Adrenal gland (tissue), 9 donors: ENCODE measurements at regions not wholly inside any gene's neighbourhood (a gene's known extent, or its start where the extent isn't known, plus 50 kb on each side); places are given as distances from the start of the nearest gene placed in this dataset.

Experiments used
- DNase-seq, 7 donors: peaks; one replicate each; pipeline ENCODE4 v3.0.0-alpha.2; 2019 to 2020
- H3K27ac ChIP-seq, 5 donors: fragments of 200-600 bp; sonication (generic) in 4 of 5; 1 replicate in 3 of 5; 2 replicates in 2 of 5; pipeline versions ENCODE4 v1.5.1 to v1.8.0; 2016 to 2020; ENCODE audit warnings: mild to moderate bottlenecking in 1 of 5
- H3K27me3 ChIP-seq: fragments of 200-600 bp; 2 replicates; pipeline ENCODE4 v1.8.0; 2021
- H3K36me3 ChIP-seq, 2 donors: fragments of 200-600 bp; replicated peaks in 1 of 2; 1 replicate in 1 of 2; 2 replicates in 1 of 2; pipeline versions ENCODE4 v1.5.1 to v1.8.0; 2018 to 2022
- H3K4me1 ChIP-seq, 2 donors: fragments of 200-600 bp; replicated peaks in 1 of 2; 1 replicate in 1 of 2; 2 replicates in 1 of 2; pipeline versions ENCODE4 v1.5.1 to v1.8.0; 2018 to 2021
- H3K4me3 ChIP-seq, 4 donors: fragments of 200-600 bp; sonication (generic) in 3 of 4; one replicate each; pipeline ENCODE4 v1.5.1; 2016 to 2018
- H3K9me3 ChIP-seq, 3 donors: fragments of 200-600 bp; sonication (generic) in 1 of 3; replicated peaks in 1 of 3; 1 replicate in 2 of 3; 2 replicates in 1 of 3; pipeline versions ENCODE4 v1.5.1 to v1.8.0; 2016 to 2021
- CTCF ChIP-seq, 6 experiments: fragments of 450-650 bp in 4 of 6; fragments of 200-600 bp in 2 of 6; sonication (generic) in 1 of 6; IDR thresholded peaks; 1 replicate in 5 of 6; 2 replicates in 1 of 6; pipeline versions ENCODE4 v1.5.1 to v1.8.0; 2016 to 2021; ENCODE audit warnings: antibody characterized with exemption in 6 of 6, mild to moderate bottlenecking in 2 of 6, moderate library complexity in 1 of 6
- POLR2A ChIP-seq, 2 donors: fragments of 450-650 bp; IDR thresholded peaks; one replicate each; pipeline ENCODE4 v1.6.1; 2017; ENCODE audit warnings: antibody characterized with exemption in 2 of 2, mild to moderate bottlenecking in 2 of 2, moderate library complexity in 1 of 2
- WGBS, 4 donors: extraction: QIAGEN DNeasy Blood & Tissue Kit in 2 of 4; methylation state at CpG; one replicate each; pipeline versions ENCODE4 v1.1.5 to v1.1.7; 2013 to 2017; 5-methylcytosine and 5-hydroxymethylcytosine counted together
- intact Hi-C, 2 donors: fragments of 100-400 bp; cut with DNase I; formaldehyde crosslinking; loops; one replicate each; pipeline versions ENCODE4 v1.14.1 to v1.15.0; 2022 to 2023
- donor health status: healthy with polysubstance abuse.
- donor health status: Bipolar disorder and iron deficiency.
- donor health status: DM: yes; HTN: yes; CAD: no.
- donor health status: DM: no; HTN: no; CAD: no.
- donor health status: DM: no; HTN: no; CAD: no.

GRCh38 chr10:55002420-55002819 is 201.4 kb upstream of the PCDH15 start:
- TF ChIP-seq CTCF (IDR thresholded peaks at IDR 0.05) (no peak), POLR2A (IDR thresholded peaks at IDR 0.05) (no peak)
- H3K4me1 ChIP-seq, result no peaks in the 10 kb centered on the region
- intact Hi-C loops, result no loop called here
- H3K4me3 ChIP-seq, result no peak overlapping the region
- H3K36me3 ChIP-seq, result no peaks in the 10 kb centered on the region
- no peak overlapping the region for H3K27ac ChIP-seq
- no peaks in the 10 kb centered on the region for H3K9me3 ChIP-seq
- H3K27me3 ChIP-seq, result no peaks in the 10 kb centered on the region
- no peak for DNase-seq

- Histone ChIP-seq H3K36me3 (no peaks in the 10 kb centered on the region), H3K27ac (no peak overlapping the region), H3K9me3 (no peaks in the 10 kb centered on the region), H3K4me3 (no peak overlapping the region), H3K27me3 (no peaks in the 10 kb centered on the region), H3K4me1 (no peaks in the 10 kb centered on the region)
- DNase-seq, result no peak
- TF ChIP-seq POLR2A (IDR thresholded peaks at IDR 0.05) (no peak), CTCF (IDR thresholded peaks at IDR 0.05) (no peak)
- 88 to 93% (median 88%) methylated on average over 1 of the region's 1 CpG; no CpG with 5 or more reads in 1 of the 4 donors for WGBS, 4 donors
- intact Hi-C loops, result no loop called here
Observed at GRCh38 chr10:55001422-55001821, 200.4 kb upstream of the PCDH15 start.

- no peak overlapping the region for H3K4me3 ChIP-seq
- no peak overlapping the region for H3K27ac ChIP-seq
- 86 to 93% (median 89%) methylated on average over 2 of the region's 2 CpGs for WGBS, 4 donors
- TF ChIP-seq CTCF (IDR thresholded peaks at IDR 0.05) (no peak), POLR2A (IDR thresholded peaks at IDR 0.05) (no peak)
- intact Hi-C loops, result no loop called here
- no peaks in the 10 kb centered on the region for H3K36me3 ChIP-seq
- no peaks in the 10 kb centered on the region for H3K27me3 ChIP-seq
- no peaks in the 10 kb centered on the region for H3K9me3 ChIP-seq
- H3K4me1 ChIP-seq, result no peaks in the 10 kb centered on the region
- DNase-seq, result no peak
Observed at GRCh38 chr10:54993148-54993547, 192.1 kb upstream of the PCDH15 start.

GRCh38 chr10:54985732-54986131 is 184.7 kb upstream of the PCDH15 start:
- Histone ChIP-seq H3K27me3 (no peaks in the 10 kb centered on the region), H3K36me3 (no peaks in the 10 kb centered on the region), H3K9me3 (no peaks in the 10 kb centered on the region), H3K27ac (no peak overlapping the region), H3K4me3 (no peak overlapping the region), H3K4me1 (no peaks in the 10 kb centered on the region)
- WGBS, 4 donors, result 14 to 50% (median 44%) methylated on average over 1 of the region's 1 CpG
- intact Hi-C loops, result no loop called here
- TF ChIP-seq CTCF (IDR thresholded peaks at IDR 0.05) (peak in 5 of 6 experiments; percentile 16 to 42 (median 19)), POLR2A (IDR thresholded peaks at IDR 0.05) (no peak)
- no peak for DNase-seq
